Ovary (tissue), 7 donors: ENCODE measurements at regions not wholly inside any gene's neighbourhood (a gene's known extent, or its start where the extent isn't known, plus 50 kb on each side); places are given as distances from the start of the nearest gene placed in this dataset.

ENCODE experiments used
- DNase-seq, 5 donors: peaks; one replicate each; pipeline ENCODE4 v3.0.0-alpha.2; 2019 to 2020
- H3K27ac ChIP-seq, 2 donors: fragments of 200-600 bp; one replicate each; pipeline versions ENCODE4 v1.5.1 to v1.8.0; 2019 to 2022
- H3K27me3 ChIP-seq: fragments of 200-600 bp; one replicate; pipeline ENCODE4 v1.8.0; 2022
- H3K36me3 ChIP-seq: fragments of 200-600 bp; sonication (generic); one replicate; pipeline ENCODE4 v1.5.1; 2019
- H3K4me1 ChIP-seq: one replicate; pipeline ENCODE4 v1.8.1; 2013; ENCODE audit warnings: mild to moderate bottlenecking, moderate library complexity; ENCODE audit not compliant: insufficient read depth
- H3K4me3 ChIP-seq: fragments of 200-600 bp; sonication (generic); one replicate; pipeline ENCODE4 v1.5.1; 2017
- H3K9me3 ChIP-seq, 2 donors: fragments of 200-600 bp in 1 of 2; sonication (generic) in 1 of 2; one replicate each; pipeline versions ENCODE4 v1.5.1 to v1.8.1; 2013 to 2019; ENCODE audit warnings: mild to moderate bottlenecking in 1 of 2, moderate library complexity in 1 of 2
- CTCF ChIP-seq, 3 donors: fragments of 450-650 bp in 2 of 3; fragments of 200-600 bp in 1 of 3; IDR thresholded peaks; one replicate each; pipeline versions ENCODE4 v1.5.1 to v1.8.0; 2016 to 2022; ENCODE audit warnings: antibody characterized with exemption in 3 of 3, mild to moderate bottlenecking in 1 of 3
- EP300 ChIP-seq: sonication (generic); formaldehyde crosslinking; IDR thresholded peaks from one replicate; pipeline ENCODE4 v1.6.1; 2017; ENCODE audit warnings: antibody characterized with exemption
- POLR2A ChIP-seq: fragments of 450-650 bp; IDR thresholded peaks from one replicate; pipeline ENCODE4 v1.6.1; 2017; ENCODE audit warnings: antibody characterized with exemption, mild to moderate bottlenecking, moderate library complexity
- WGBS, 3 donors: extraction: QIAGEN DNeasy Blood & Tissue Kit in 1 of 3; methylation state at CpG; one replicate each; pipeline versions ENCODE4 v1.1.5 to v1.1.7; 2013 to 2017; 5-methylcytosine and 5-hydroxymethylcytosine counted together
- intact Hi-C, 4 donors: fragments of 100-400 bp; cut with DNase I; formaldehyde crosslinking; loops; one replicate each; pipeline versions ENCODE4 v1.11.0 to v1.15.1; 2022 to 2023
- donor health status: DM: no; HTN: no; CAD: no; lungs with moderate emphysema.
- donor health status: DM: no; HTN: no; CAD: no.
- donor health status: Bipolar disorder and iron deficiency.
- donor health status: DM: no; HTN: no; CAD: no.
- donor health status: DM: yes; HTN: yes; CAD: no.

DNA sequence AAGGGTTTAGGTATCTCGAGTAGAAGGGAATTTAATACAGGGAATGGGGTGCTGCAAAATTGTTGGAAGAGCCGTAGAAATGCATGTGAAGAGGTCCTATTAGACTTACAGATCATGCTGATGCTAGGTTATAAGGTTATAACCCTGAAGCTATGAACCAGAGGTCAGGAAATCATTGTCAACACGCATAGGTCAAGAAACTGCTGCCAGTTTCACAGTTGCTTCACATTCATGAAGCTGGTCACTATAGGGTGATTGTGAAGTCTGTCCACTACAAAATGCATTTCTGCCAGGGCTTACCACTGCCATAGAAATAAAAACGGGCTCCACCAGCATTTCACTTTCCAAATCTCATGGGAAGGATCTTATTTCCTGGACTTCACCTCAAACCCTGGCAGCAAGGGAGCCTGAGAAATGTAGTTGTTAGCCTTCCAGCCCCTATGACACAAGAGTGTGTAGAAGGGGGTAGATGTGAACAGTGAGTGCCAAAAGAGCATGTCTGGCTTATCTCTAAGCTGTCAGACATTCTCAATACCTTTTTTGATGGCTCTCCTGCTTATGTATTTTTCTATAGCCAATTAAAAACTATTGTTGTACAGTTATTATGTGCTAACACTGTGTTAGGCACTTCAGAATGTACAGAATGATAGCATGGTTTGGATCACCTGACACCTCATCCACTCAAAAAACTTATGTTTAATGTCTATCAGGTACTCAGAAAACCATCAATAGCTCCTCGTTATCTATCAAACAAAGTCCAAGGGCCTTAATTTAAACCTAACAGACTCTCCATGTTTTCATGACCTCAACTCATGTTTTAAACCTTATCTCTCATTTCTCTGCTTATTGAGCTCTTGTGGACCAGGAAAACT is 148.3 kb upstream of the TSC22D2 start:
- intact Hi-C loops, result no loop called here
- Histone ChIP-seq H3K9me3 (no peaks in the 10 kb centered on the region), H3K27me3 (no peaks in the 10 kb centered on the region), H3K36me3 (no peaks in the 10 kb centered on the region), H3K4me3 (no peak overlapping the region), H3K4me1 (peaks cover 4% of the 10 kb centered on the region), H3K27ac (no peak overlapping the region)
- no peak for TF ChIP-seq POLR2A
- no peak for TF ChIP-seq EP300
- TF ChIP-seq CTCF (IDR thresholded peaks at IDR 0.05), result no peak
- whole genome bisulfite sequencing, 3 donors, result 72 to 83% (median 82%) methylated on average over 5 of the region's 5 CpGs
- DNase-seq, result no peak

- intact Hi-C loops, result no loop called here
- Histone ChIP-seq H3K36me3 (no peaks in the 10 kb centered on the region), H3K4me1 (peaks cover 4% of the 10 kb centered on the region), H3K27ac (no peak overlapping the region), H3K27me3 (no peaks in the 10 kb centered on the region), H3K9me3 (no peaks in the 10 kb centered on the region), H3K4me3 (no peak overlapping the region)
- no peak for DNase-seq
- WGBS, 3 donors, result 80 to 90% (median 89%) methylated on average over 5 of the region's 5 CpGs
- TF ChIP-seq CTCF (IDR thresholded peaks at IDR 0.05), result no peak
- TF ChIP-seq POLR2A, result no peak
- TF ChIP-seq EP300, result no peak
Observed at GRCh38 chr3:150256782-150257181, 151.3 kb upstream of the TSC22D2 start.

DNA sequence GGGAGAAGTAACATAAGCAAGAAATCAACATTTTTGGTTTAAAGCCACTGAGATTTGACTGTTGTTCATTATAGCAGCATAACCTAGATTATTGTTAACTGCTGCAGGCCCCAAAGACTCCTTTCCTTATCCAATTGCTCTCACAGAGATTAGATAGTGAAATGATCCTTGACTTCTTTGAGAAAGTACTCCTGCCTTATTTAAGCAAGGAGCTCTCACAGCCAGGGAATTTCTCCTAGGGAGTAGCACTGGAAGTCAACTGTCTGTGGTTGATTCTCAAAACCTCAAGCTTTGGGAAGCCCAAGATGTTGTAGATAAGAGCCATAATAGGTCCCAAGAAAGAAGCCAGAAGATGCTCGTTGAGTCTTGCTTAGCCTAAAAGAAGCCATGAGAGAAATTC is 151.8 kb upstream of the TSC22D2 start:
- TF ChIP-seq EP300, result no peak
- no peak for TF ChIP-seq POLR2A
- TF ChIP-seq CTCF (IDR thresholded peaks at IDR 0.05), result no peak
- Histone ChIP-seq H3K9me3 (no peaks in the 10 kb centered on the region), H3K27ac (no peak overlapping the region), H3K4me1 (peaks cover 4% of the 10 kb centered on the region), H3K4me3 (no peak overlapping the region), H3K27me3 (no peaks in the 10 kb centered on the region), H3K36me3 (no peaks in the 10 kb centered on the region)
- DNase-seq, result no peak
- 68 to 76% (median 70%) methylated on average over 1 of the region's 1 CpG for WGBS, 3 donors
- intact Hi-C loops, result no loop called here

GRCh38 chr3:150255826-150256225 is 152.3 kb upstream of the TSC22D2 start:
- intact Hi-C loops, result no loop called here
- Histone ChIP-seq H3K27ac (no peak overlapping the region), H3K4me3 (no peak overlapping the region), H3K4me1 (peaks cover 4% of the 10 kb centered on the region), H3K36me3 (no peaks in the 10 kb centered on the region), H3K9me3 (no peaks in the 10 kb centered on the region), H3K27me3 (no peaks in the 10 kb centered on the region)
- no peak for TF ChIP-seq POLR2A
- no peak for TF ChIP-seq CTCF (IDR thresholded peaks at IDR 0.05)
- TF ChIP-seq EP300, result no peak
- no peak for DNase-seq
